Nephron (organoid): ENCODE measurements at regions not wholly inside any gene's neighbourhood (a gene's known extent, or its start where the extent isn't known, plus 50 kb on each side); places are given as distances from the start of the nearest gene placed in this dataset.

Experiments used
- H3K27ac Mint-ChIP-seq, 3 experiments: 2 replicates each; pipeline ENCODE4 v1.8.0; 2020; ENCODE audit warnings: mixed read lengths in 3 of 3, mild to moderate bottlenecking in 2 of 3, moderate library complexity in 1 of 3
- H3K27me3 Mint-ChIP-seq: 2 replicates; pipeline ENCODE4 v1.8.0; 2021; ENCODE audit warnings: low read depth, mild to moderate bottlenecking, moderate library complexity, mixed read lengths
- H3K36me3 Mint-ChIP-seq: 2 replicates; pipeline ENCODE4 v1.8.0; 2020; ENCODE audit warnings: low read depth, mixed read lengths
- H3K4me1 Mint-ChIP-seq: 2 replicates; pipeline ENCODE4 v1.8.0; 2020; ENCODE audit warnings: mixed read lengths
- H3K4me3 Mint-ChIP-seq, 3 experiments: 2 replicates each; pipeline ENCODE4 v1.8.0; 2020; ENCODE audit warnings: mild to moderate bottlenecking in 3 of 3, mixed read lengths in 3 of 3, moderate library complexity in 2 of 3
- H3K9me3 Mint-ChIP-seq: 2 replicates; pipeline ENCODE4 v1.8.0; 2020; ENCODE audit warnings: mixed read lengths
- CTCF ChIP-seq, 3 experiments: fragments of 200-600 bp; sonication (generic); IDR thresholded peaks; one replicate each; pipeline ENCODE4 v1.5.0; 2021; ENCODE audit warnings: antibody characterized with exemption in 3 of 3; ENCODE audit not compliant: unreplicated experiment in 3 of 3

- Mint-ChIP-seq H3K4me1 (peaks cover 39% of the 10 kb centered on the region), H3K9me3 (peaks cover 4% of the 10 kb centered on the region), H3K27ac (peak overlapping the region; percentile 55 to 68 (median 61)), H3K4me3 (no peak overlapping the region), H3K27me3 (peaks cover 5% of the 10 kb centered on the region), H3K36me3 (no peaks in the 10 kb centered on the region)
- TF ChIP-seq CTCF (IDR thresholded peaks at IDR 0.05; ENCODE audit: unreplicated experiment in 3 of 3): no peak
Observed at GRCh38 chr7:22582863-22583622, 83.1 kb upstream of the STEAP1B start.

GRCh38 chr7:22581099-22581498 is 81.1 kb upstream of the STEAP1B start:
- peaks cover 4% of the 10 kb centered on the region for H3K9me3 Mint-ChIP-seq
- H3K27me3 Mint-ChIP-seq: peaks cover 5% of the 10 kb centered on the region
- H3K4me1 Mint-ChIP-seq: peaks cover 39% of the 10 kb centered on the region
- H3K36me3 Mint-ChIP-seq: no peaks in the 10 kb centered on the region
- H3K27ac Mint-ChIP-seq: no peak overlapping the region
- no peak for TF ChIP-seq CTCF (IDR thresholded peaks at IDR 0.05; ENCODE audit: unreplicated experiment in 3 of 3)
- H3K4me3 Mint-ChIP-seq: no peak overlapping the region

GRCh38 chr7:22579961-22580360 is 80.0 kb upstream of the STEAP1B start:
- Mint-ChIP-seq H3K4me3 (no peak overlapping the region), H3K9me3 (peaks cover 4% of the 10 kb centered on the region), H3K4me1 (peaks cover 36% of the 10 kb centered on the region), H3K36me3 (no peaks in the 10 kb centered on the region), H3K27ac (no peak overlapping the region), H3K27me3 (peaks cover 5% of the 10 kb centered on the region)
- no peak for TF ChIP-seq CTCF (IDR thresholded peaks at IDR 0.05; ENCODE audit: unreplicated experiment in 3 of 3)

- peak overlapping the region; percentile 75 to 84 (median 81) for H3K27ac Mint-ChIP-seq
- H3K9me3 Mint-ChIP-seq: peaks cover 4% of the 10 kb centered on the region
- no peaks in the 10 kb centered on the region for H3K36me3 Mint-ChIP-seq
- H3K4me1 Mint-ChIP-seq: peaks cover 24% of the 10 kb centered on the region
- peaks cover 7% of the 10 kb centered on the region for H3K27me3 Mint-ChIP-seq
- no peak overlapping the region for H3K4me3 Mint-ChIP-seq
- TF ChIP-seq CTCF (IDR thresholded peaks at IDR 0.05; ENCODE audit: unreplicated experiment in 3 of 3): no peak
Observed at GRCh38 chr7:22578007-22578733, 78.2 kb upstream of the STEAP1B start.

GRCh38 chr7:22577470-22578001 is 77.5 kb upstream of the STEAP1B start:
- peaks cover 4% of the 10 kb centered on the region for H3K9me3 Mint-ChIP-seq
- H3K27me3 Mint-ChIP-seq: peaks cover 9% of the 10 kb centered on the region
- peak overlapping the region; percentile 75 to 84 (median 81) for H3K27ac Mint-ChIP-seq
- H3K4me3 Mint-ChIP-seq: no peak overlapping the region
- H3K36me3 Mint-ChIP-seq: no peaks in the 10 kb centered on the region
- TF ChIP-seq CTCF (IDR thresholded peaks at IDR 0.05; ENCODE audit: unreplicated experiment in 3 of 3): no peak
- H3K4me1 Mint-ChIP-seq: peaks cover 18% of the 10 kb centered on the region
